ENCODE measurements at regions not wholly inside any gene's neighbourhood (a gene's known extent, or its start where the extent isn't known, plus 50 kb on each side); places are given as distances from the start of the nearest gene placed in this dataset.
A peak's percentile ranks its signal among the peaks of the same experiment; 100 is the strongest.

DNA sequence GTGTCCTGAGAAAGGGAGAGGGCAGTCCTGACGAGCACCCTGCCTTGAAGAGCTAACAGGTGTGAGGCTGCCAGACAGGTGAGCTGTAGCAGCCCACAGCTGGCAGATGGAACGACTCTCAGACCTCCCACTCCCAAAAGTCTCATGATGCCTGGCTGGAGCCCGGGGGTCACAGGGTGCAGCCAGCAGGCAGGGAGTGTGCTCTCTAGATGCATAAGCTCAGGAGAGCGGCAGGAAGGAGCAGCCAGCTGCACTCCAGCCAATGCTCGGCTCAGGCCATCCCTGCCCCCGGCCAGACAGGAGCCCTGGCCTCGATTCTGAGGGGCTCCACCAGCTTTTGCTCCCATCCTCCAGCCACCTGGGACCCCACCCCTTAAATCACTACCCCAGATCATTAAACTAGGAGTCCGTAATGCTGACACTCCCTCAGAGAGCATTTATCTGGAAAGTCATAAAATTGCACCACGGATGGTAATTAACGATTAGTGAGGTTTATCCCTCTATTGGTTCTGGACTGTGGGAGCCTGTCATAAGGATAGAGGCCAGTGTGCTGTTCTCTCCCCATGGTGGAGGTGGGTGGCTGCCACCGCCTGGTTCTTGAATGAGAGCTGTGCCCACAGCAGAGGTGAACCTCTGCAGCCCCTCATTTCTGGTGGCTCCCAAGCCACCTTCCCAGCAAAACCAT lies 63.5 kb upstream of the ZMIZ1 start:
- no peak for DNase-seq (ENCODE audit: low spot score)

- DNase-seq (ENCODE audit: low spot score), result no peak
These were observed 61.7 kb upstream of the ZMIZ1 start for GRCh38 chr10:79007018-79007417.

GRCh38 chr10:79007421-79008319 lies 61.1 kb upstream of the ZMIZ1 start:
- DNase-seq (ENCODE audit: low spot score), result peak; percentile 62

DNA sequence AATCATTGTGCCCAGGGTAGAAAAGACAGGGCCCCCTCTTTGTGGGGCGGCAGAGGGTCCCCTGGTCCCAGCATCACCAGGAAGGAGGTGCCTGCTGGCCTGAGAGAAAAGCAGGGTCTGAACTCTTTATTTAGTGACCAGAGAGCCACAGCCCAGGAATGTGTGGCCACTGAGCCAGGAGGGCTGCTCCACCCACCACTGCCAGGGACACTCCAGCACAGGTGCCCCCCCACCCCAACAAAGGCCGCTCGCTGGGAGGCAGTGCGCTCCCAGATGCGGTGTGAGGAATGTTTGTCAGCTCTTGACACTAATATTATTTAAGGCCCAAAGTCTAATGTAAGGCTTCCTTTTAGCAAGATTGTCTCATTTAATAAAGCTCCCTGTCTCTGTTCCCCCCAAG lies 59.6 kb upstream of the ZMIZ1 start:
- no peak for DNase-seq (ENCODE audit: low spot score)

- DNase-seq (ENCODE audit: low spot score), result no peak
These were observed 56.2 kb upstream of the ZMIZ1 start for GRCh38 chr10:79012567-79012966.

DNA sequence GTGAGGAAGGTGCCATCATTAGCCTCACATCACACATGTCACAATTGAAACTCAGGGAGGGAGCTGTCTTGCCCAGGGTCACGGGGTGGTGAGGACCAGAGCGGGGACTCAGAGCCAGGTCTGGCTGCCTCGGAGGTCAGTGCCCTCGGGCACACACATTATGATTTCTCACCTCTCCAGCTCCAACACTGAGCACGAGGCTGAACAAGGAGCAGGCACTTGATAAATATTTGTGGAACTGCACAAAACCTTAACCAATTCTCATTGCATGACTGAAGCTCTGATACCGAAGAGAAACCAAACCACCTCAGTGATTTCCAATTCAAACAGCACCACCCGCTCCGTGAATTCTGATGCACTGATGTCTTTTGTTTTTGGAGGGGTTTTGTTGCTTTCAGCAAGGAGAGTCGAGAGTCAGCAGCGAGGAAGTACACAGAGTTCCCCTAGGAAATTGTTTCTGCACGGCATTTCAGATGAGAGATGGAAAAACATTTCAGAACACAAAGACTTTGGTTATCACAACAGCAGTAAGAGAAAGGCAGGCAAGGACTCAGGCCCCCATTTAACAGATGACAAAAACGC lies 55.3 kb upstream of the ZMIZ1 start:
- no peak for DNase-seq (ENCODE audit: low spot score)

- DNase-seq (ENCODE audit: low spot score), result no peak
These were observed 54.0 kb upstream of the ZMIZ1 start for GRCh38 chr10:79014796-79015195.

DNA sequence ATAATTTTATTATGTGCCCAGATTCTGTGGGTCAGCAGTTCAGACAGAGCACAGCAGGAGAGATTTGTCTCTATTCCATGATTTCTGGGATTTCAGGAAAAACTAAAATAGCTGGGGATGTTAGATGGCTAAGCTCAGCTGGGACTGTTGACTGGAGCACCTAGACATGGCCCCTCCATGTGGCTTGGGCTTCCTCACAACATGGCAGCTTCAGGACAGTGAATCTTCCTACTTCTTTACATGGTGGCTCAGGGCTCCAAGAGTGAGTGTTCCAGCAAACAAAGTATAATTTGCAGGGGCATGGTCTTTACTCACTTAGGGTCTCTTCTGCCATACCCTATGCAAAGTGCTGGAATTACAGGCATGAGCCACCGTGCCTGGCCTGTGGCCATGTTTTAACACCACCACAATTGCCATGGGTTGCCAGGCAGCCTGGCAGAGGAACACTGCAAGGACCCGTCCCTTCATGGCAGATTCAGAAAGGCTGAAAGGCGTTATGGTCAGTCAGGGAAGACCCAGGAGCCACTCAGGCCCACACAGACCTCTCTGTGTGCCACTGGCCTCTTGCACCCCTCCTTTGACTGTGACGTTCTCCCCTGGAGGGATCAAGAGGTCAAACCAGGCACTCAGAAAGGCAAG lies 50.8 kb upstream of the ZMIZ1 start:
- DNase-seq (ENCODE audit: low spot score), result no peak

GRCh38 chr10:79018521-79019011 lies 50.2 kb upstream of the ZMIZ1 start:
- peak; percentile 55 for DNase-seq (ENCODE audit: low spot score)

All from AG08395 (cell line).